HG03442 (cell line): ENCODE measurements at regions not wholly inside any gene's neighbourhood (a gene's known extent, or its start where the extent isn't known, plus 50 kb on each side); places are given as distances from the start of the nearest gene placed in this dataset.

ENCODE experiments used
- ATAC-seq: cut with Tn5 transposase; IDR thresholded peaks from one replicate; pipeline ENCODE4 v1.9.1; 2021; ENCODE audit warnings: mild to moderate bottlenecking, moderate library complexity; ENCODE audit not compliant: unreplicated experiment

- ATAC-seq: no peak
Measured at GRCh38 chr6:6884916-6885315, 222.8 kb upstream of the RREB1 start.

GRCh38 chr6:6885521-6886170, 222.1 kb upstream of the RREB1 start:
- no peak for ATAC-seq

- ATAC-seq: no peak
Measured at GRCh38 chr6:6886171-6886885, 221.4 kb upstream of the RREB1 start.

- no peak for ATAC-seq
Measured at GRCh38 chr6:6886886-6887285, 220.9 kb upstream of the RREB1 start.

- ATAC-seq: no peak
Measured at GRCh38 chr6:6889601-6890000, 218.2 kb upstream of the RREB1 start.

GRCh38 chr6:6890400-6890858, 217.3 kb upstream of the RREB1 start:
- ATAC-seq: no peak

DNA sequence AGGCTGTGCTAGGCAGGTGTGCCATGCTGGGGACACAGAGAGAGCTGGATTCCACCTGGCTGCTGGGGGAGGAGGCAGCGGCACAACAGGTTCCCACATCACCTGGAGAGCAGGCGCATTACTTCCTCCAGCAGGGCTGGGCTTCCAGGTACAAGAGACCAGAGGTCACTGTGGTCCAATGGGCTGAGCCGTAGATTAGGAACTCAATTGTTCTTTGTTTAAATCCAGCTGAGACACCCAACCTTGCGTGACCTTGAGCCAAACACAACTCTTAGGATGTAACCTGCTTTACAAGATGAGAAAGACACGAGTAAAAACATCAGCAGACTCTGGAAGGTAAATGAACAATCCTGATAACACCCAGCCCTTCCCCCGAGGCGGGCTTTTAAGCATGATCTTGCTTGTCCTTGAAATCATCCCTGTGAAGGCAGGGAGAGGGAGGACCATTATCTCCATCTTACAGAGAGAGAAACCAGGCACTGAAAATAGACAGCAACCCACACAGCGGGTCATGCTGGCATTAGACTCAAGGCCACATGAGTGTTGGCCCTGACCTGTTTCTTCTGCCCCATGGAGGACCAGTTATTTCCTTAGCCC, 216.5 kb upstream of the RREB1 start:
- ATAC-seq: no peak

GRCh38 chr6:6891949-6892461, 215.8 kb upstream of the RREB1 start:
- no peak for ATAC-seq

DNA sequence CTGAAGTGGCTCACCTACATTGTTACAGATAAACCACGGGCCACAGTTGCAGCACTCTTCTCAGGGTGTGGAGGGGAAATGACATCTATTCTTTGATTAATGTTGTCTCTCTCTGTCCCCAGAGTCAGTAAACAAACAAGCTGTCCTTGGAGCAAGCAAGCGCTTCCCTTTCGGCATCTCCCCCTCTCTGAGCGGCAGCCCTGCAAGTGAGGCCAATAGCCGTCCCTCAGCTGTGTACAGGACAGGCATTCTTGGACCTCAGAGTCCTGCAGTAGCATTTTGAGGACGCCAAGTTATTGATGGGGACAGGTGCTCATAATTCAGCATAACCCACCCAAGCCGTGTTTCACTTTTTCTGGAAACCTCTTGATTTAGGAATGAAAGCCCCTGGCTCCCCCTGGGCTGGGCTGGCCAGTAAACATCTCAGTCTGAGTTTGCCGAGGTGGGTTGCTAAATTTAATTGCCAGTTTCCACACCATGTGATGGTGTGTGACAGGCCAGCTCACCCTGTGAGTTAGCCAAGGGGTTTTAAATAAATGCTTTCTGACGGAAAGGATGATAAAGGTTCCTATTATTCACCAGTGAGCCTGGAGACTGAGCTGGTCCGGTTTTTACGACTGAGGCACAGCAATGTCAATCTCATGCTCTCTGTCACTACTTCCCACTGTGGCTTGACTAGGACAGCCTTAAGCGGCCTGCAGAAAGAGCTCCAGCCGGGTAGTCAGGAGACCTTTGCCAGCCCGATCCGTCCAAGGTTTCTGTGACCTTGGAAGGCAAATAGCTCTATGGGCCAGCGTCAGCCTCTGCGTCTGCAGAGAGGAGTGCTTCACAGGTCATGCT, 214.8 kb upstream of the RREB1 start:
- no peak for ATAC-seq

GRCh38 chr6:6893701-6894100, 214.1 kb upstream of the RREB1 start:
- no peak for ATAC-seq

DNA sequence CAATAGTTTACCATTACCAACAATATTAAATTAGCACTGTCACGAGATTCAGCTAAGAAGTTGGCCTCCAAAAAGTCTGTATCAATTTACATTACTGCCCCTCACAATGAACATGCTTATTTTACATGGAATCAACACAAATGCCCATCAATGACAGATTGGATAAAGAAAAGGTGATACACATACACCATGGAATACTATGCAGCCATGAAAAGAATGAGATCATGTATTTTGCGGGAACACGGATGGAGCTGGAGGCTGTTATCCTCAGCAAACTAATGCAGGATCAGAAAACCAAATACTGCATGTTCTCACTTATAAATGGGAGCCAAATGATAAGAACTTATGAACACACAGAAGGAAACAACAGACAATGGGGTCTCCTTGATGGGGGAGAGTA, 211.8 kb upstream of the RREB1 start:
- ATAC-seq: no peak

DNA sequence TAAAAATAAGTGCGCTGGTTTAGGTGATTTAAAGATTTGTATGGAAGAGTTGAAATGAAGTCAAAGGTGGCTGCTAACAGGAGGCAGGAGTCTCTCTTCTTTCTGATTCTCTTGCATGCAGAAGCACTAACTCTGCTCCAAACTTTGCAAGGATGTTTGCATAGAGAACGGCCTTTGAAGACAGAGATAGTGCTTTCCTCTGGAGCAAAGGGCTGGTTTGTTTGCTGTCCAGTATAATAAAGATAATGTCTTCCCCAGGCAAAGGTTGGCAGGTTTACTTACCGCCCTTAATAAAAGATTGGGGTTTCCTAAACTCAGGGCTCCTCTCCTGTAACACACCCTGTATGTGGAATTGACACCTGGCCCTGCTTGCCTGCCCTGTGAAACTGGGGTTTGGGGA, 210.6 kb upstream of the RREB1 start:
- ATAC-seq: no peak

GRCh38 chr6:6900569-6901204, 207.1 kb upstream of the RREB1 start:
- no peak for ATAC-seq

GRCh38 chr6:6901205-6901719, 206.5 kb upstream of the RREB1 start:
- no peak for ATAC-seq

DNA sequence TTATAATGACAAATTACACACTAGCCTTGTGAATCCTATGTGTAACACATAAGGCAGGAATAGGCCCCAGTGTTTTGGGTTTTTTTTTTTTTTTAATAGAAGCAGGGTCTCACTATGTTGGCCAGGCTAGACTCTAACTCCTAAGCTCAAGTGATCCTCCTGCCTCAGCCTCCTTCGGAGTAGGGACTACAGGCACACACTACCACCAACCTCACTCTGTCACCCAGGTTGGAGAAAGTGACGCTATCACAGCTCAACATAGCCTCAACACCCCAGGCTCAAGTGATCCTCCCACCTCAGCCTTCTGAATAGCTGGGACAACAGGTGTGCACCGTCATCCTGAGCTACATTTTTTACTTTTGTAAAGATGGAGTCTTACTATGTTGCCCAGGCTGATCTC, 205.8 kb upstream of the RREB1 start:
- no peak for ATAC-seq

DNA sequence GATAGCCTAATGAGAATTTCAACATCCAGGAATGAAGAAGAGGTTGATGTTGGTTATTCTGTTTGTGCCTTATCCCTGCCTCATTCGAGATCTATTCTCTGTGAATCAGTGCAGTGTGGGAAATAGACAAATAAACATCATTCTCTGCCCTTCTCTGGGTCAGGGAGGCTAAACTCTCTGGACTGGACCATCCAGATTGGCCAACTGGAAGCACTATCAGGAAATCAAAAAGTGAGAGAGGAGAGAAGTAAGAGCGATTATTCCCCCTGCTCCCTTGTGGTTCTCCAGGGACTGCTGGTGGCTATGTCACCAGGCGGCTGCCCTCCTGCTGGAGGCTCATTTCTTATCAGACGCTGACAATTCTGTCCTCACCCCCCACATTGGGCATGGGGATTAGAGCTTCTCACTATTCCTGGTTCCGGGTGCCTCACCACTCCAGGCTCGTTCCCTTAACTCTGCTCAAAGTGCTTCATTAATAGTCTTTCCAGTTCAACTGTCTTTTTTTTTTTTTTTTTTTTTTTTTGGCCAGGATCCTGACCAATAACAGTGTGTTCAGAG, 201.7 kb upstream of the RREB1 start:
- no peak for ATAC-seq

- no peak for ATAC-seq
Measured at GRCh38 chr6:6906570-6907213, 201.1 kb upstream of the RREB1 start.

DNA sequence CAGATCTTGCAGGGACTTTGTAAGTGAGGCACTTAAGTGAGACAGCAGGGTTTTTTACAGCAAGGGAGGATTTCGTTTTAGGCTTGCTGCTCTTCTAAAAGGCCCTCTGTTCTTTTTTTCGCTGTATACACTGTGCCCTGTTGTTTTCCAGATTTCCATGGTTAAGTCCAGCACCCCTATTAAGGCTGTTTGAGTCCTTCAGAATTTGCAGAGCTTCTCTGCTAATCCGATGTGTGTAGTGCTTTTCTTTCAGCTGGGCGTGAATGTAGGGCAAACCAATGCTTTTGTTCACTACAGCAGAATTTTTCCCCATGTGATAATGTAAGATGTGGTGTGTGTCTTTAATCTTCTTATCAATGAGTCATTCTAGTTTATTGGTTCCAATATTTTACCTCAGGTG, 200.5 kb upstream of the RREB1 start:
- ATAC-seq: no peak

- ATAC-seq: no peak
Measured at GRCh38 chr6:6908121-6908520, 199.6 kb upstream of the RREB1 start.

DNA sequence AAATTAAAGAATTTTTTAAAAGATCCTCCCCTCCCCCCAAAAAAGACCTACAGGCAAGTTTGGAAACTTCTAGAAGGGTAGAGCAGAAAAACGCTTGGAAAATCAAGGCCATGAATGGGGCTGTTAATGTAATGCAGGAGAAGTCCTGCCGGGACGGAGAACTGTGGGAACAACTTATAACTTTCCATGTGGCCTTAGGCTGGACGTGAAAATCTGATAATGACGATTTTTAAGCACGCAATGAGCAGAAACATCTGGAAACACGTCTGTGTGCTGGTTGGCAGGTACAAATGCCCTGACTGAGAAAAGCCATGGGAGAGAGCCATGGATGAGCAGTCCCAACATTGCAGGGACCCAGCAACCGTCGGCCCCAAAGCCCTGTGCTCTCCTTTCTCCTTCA, 198.7 kb upstream of the RREB1 start:
- ATAC-seq: no peak
